T-helper 22 cell (primary cell): ENCODE measurements at regions not wholly inside any gene's neighbourhood (a gene's known extent, or its start where the extent isn't known, plus 50 kb on each side); places are given as distances from the start of the nearest gene placed in this dataset.

Experiments
- DNase-seq: peaks from one replicate; pipeline ENCODE4 v3.0.0-alpha.2; 2020; ENCODE audit warnings: low read depth

- no peak for DNase-seq
Observed at GRCh38 chr6:43948527-43949485, 178.4 kb downstream of the MRPL14 start.

- no peak for DNase-seq
Observed at GRCh38 chr6:43947860-43948259, 177.8 kb downstream of the VEGFA start.

- no peak for DNase-seq
Observed at GRCh38 chr6:43946641-43947363, 176.8 kb downstream of the VEGFA start.

GRCh38 chr6:43945768-43946080, 175.7 kb downstream of the VEGFA start:
- DNase-seq = no peak

- no peak for DNase-seq
Observed at GRCh38 chr6:43944908-43945767, 175.1 kb downstream of the VEGFA start.

- DNase-seq = no peak
Observed at GRCh38 chr6:43943781-43944250, 173.8 kb downstream of the VEGFA start.

GRCh38 chr6:43943099-43943766, 173.2 kb downstream of the VEGFA start:
- no peak for DNase-seq

GRCh38 chr6:43942616-43943015, 172.6 kb downstream of the VEGFA start:
- no peak for DNase-seq

GRCh38 chr6:43942011-43942442, 172.0 kb downstream of the VEGFA start:
- DNase-seq = no peak

- DNase-seq = no peak
Observed at GRCh38 chr6:43941174-43941573, 171.2 kb downstream of the VEGFA start.

GRCh38 chr6:43940393-43941087, 170.5 kb downstream of the VEGFA start:
- DNase-seq = no peak

GRCh38 chr6:43940071-43940392, 170.0 kb downstream of the VEGFA start:
- no peak for DNase-seq

GRCh38 chr6:43939281-43940070, 169.5 kb downstream of the VEGFA start:
- no peak for DNase-seq

- DNase-seq = no peak
Observed at GRCh38 chr6:43938178-43939105, 168.4 kb downstream of the VEGFA start.

GRCh38 chr6:43937236-43938177, 167.5 kb downstream of the VEGFA start:
- DNase-seq = no peak

GRCh38 chr6:43936476-43936875, 166.5 kb downstream of the VEGFA start:
- DNase-seq = no peak

GRCh38 chr6:43935921-43936439, 166.0 kb downstream of the VEGFA start:
- no peak for DNase-seq
